ENCODE measurements at regions not wholly inside any gene's neighbourhood (a gene's known extent, or its start where the extent isn't known, plus 50 kb on each side); places are given as distances from the start of the nearest gene placed in this dataset.

GRCh38 chr3:102674284-102674683 is 239.5 kb downstream of the ZPLD1 start:
- no peak for DNase-seq (ENCODE audit: low read depth)
- H3K4me3 ChIP-seq (ENCODE audit: low read depth, low read length), result no peak overlapping the region
- no peak for TF ChIP-seq CTCF (IDR thresholded peaks at IDR 0.05; ENCODE audit: low read depth, low read length, missing control alignments)

- DNase-seq (ENCODE audit: low read depth), result no peak
- TF ChIP-seq CTCF (IDR thresholded peaks at IDR 0.05; ENCODE audit: low read depth, low read length, missing control alignments), result no peak
- no peak overlapping the region for H3K4me3 ChIP-seq (ENCODE audit: low read depth, low read length)
Measured at GRCh38 chr3:102676424-102676823, 241.6 kb downstream of the ZPLD1 start.

- DNase-seq (ENCODE audit: low read depth), result no peak
- H3K4me3 ChIP-seq (ENCODE audit: low read depth, low read length), result no peak overlapping the region
- no peak for TF ChIP-seq CTCF (IDR thresholded peaks at IDR 0.05; ENCODE audit: low read depth, low read length, missing control alignments)
Measured at GRCh38 chr3:102682741-102683140, 247.9 kb downstream of the ZPLD1 start.

- DNase-seq (ENCODE audit: low read depth), result no peak
- no peak for TF ChIP-seq CTCF (IDR thresholded peaks at IDR 0.05; ENCODE audit: low read depth, low read length, missing control alignments)
- no peak overlapping the region for H3K4me3 ChIP-seq (ENCODE audit: low read depth, low read length)
Measured at GRCh38 chr3:102686792-102687191, 252.0 kb downstream of the ZPLD1 start.

GRCh38 chr3:102687851-102688555 is 253.2 kb downstream of the ZPLD1 start:
- TF ChIP-seq CTCF (IDR thresholded peaks at IDR 0.05; ENCODE audit: low read depth, low read length, missing control alignments), result no peak
- DNase-seq (ENCODE audit: low read depth), result no peak
- H3K4me3 ChIP-seq (ENCODE audit: low read depth, low read length), result no peak overlapping the region

GRCh38 chr3:102688556-102688930 is 253.7 kb downstream of the ZPLD1 start:
- no peak overlapping the region for H3K4me3 ChIP-seq (ENCODE audit: low read depth, low read length)
- no peak for TF ChIP-seq CTCF (IDR thresholded peaks at IDR 0.05; ENCODE audit: low read depth, low read length, missing control alignments)
- DNase-seq (ENCODE audit: low read depth), result no peak

- DNase-seq (ENCODE audit: low read depth), result no peak
- no peak overlapping the region for H3K4me3 ChIP-seq (ENCODE audit: low read depth, low read length)
- no peak for TF ChIP-seq CTCF (IDR thresholded peaks at IDR 0.05; ENCODE audit: low read depth, low read length, missing control alignments)
Measured at GRCh38 chr3:102691507-102691906, 256.7 kb downstream of the ZPLD1 start.

Data from GM12864 (cell line).